22Rv1 (cell line): ENCODE measurements at regions not wholly inside any gene's neighbourhood (a gene's known extent, or its start where the extent isn't known, plus 50 kb on each side); places are given as distances from the start of the nearest gene placed in this dataset.

ENCODE experiments used
- CTCF ChIP-seq: fragments of 450-650 bp; IDR thresholded peaks from 2 replicates; pipeline ENCODE4 v1.5.1; 2017; ENCODE audit warnings: mild to moderate bottlenecking
- ZFX ChIP-seq: fragments of 450-650 bp; IDR thresholded peaks from 2 replicates; pipeline ENCODE4 v1.6.1; 2017; ENCODE audit warnings: antibody characterized with exemption, borderline replicate concordance

DNA sequence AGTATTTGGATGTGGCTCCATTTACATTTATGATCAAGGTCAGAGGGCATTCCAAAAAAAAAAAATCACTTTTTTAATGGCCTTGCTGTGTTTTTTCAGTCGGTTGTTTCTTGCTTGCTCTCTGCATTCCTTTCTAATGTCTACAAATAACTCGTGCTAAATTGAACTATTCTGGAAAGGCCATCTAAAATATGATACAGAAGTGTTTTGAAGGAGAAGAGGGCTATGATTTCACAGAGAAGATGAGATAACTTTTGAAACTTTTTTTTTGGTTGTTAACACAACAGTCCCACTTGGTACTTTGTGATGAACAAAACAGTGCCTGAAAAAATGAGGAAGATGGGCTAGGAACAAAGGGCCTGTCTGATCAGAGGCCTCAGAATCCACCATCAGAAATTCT lies 156.1 kb upstream of the SMLR1 start:
- no peak for TF ChIP-seq CTCF
- no peak for TF ChIP-seq ZFX
